A549 (cell line): ENCODE measurements at regions not wholly inside any gene's neighbourhood (a gene's known extent, or its start where the extent isn't known, plus 50 kb on each side); places are given as distances from the start of the nearest gene placed in this dataset.

Source experiments
- POLR2A ChIP-seq: IDR thresholded peaks from 2 replicates; pipeline ENCODE4 v1.6.1; 2012; ENCODE audit warnings: mild to moderate bottlenecking, low read length
- ZC3H11A ChIP-seq: fragments of 450-650 bp; IDR thresholded peaks from 2 replicates; pipeline ENCODE4 v1.6.1; 2014; ENCODE audit warnings: antibody characterized with exemption, mild to moderate bottlenecking

DNA sequence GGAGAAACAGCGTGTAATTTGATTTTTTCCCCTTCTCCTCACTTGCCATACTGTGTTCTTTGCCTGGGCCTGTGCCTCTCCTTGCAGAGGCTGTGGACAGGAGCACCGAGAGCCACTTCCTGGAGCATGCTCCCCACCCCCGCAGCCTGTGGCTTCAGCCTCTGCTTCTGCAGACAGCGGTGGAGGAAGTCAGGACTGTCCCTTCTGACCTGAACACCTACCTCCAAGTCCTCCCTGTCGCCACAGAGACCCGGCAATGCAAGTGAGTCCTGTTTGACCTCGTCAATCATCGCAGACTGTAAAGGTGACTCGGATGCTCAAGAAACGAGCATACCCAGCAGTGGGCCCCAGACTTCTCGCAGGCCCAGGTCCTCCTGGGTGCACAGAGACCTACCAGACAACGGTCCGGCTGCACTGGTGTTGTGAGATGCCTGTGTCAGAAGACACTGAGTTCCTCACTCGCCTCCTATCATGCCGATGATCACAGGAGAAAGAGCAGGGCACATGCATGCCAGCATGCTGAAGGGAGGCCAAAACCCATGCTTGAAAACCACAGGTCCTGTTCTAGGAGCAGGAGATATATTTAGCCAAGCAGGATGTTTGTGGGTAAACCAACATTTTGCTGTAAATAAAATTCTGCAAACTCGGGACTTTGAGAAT lies 198.8 kb downstream of the AUH start:
- TF ChIP-seq ZC3H11A (no peak), POLR2A (no peak)
